ENCODE measurements at regions not wholly inside any gene's neighbourhood (a gene's known extent, or its start where the extent isn't known, plus 50 kb on each side); places are given as distances from the start of the nearest gene placed in this dataset.

- Mint-ChIP-seq H3K27me3 (ENCODE audit: low read depth) (peaks cover 2% of the 10 kb centered on the region), H3K27ac (no peak overlapping the region), H3K9me3 (peaks cover 20% of the 10 kb centered on the region), H3K36me3 (no peaks in the 10 kb centered on the region), H3K4me1 (no peaks in the 10 kb centered on the region), H3K4me3 (no peak overlapping the region)
- no peak for TF ChIP-seq CTCF (IDR thresholded peaks at IDR 0.05; ENCODE audit: unreplicated experiment)
- no peak for DNase-seq (ENCODE audit: low spot score in 2 of 2, unreplicated experiment in 2 of 2)
Measured at GRCh38 chr6:90811596-90812226, 224.8 kb upstream of the MAP3K7 start.

- TF ChIP-seq CTCF (IDR thresholded peaks at IDR 0.05; ENCODE audit: unreplicated experiment): no peak
- no peak overlapping the region for H3K4me3 Mint-ChIP-seq
- no peak for DNase-seq (ENCODE audit: low spot score in 2 of 2, unreplicated experiment in 2 of 2)
- peaks cover 9% of the 10 kb centered on the region for H3K9me3 Mint-ChIP-seq
- H3K4me1 Mint-ChIP-seq: no peaks in the 10 kb centered on the region
- no peak overlapping the region for H3K27ac Mint-ChIP-seq
- H3K27me3 Mint-ChIP-seq (ENCODE audit: low read depth): peaks cover 20% of the 10 kb centered on the region
- no peaks in the 10 kb centered on the region for H3K36me3 Mint-ChIP-seq
Measured at GRCh38 chr6:90809035-90809434, 222.2 kb upstream of the MAP3K7 start.

GRCh38 chr6:90807791-90808701 is 221.2 kb upstream of the MAP3K7 start:
- no peak overlapping the region for H3K4me3 Mint-ChIP-seq
- no peaks in the 10 kb centered on the region for H3K4me1 Mint-ChIP-seq
- H3K36me3 Mint-ChIP-seq: no peaks in the 10 kb centered on the region
- H3K9me3 Mint-ChIP-seq: no peaks in the 10 kb centered on the region
- no peak for DNase-seq (ENCODE audit: low spot score in 2 of 2, unreplicated experiment in 2 of 2)
- TF ChIP-seq CTCF (IDR thresholded peaks at IDR 0.05; ENCODE audit: unreplicated experiment): no peak
- no peak overlapping the region for H3K27ac Mint-ChIP-seq
- peaks cover 28% of the 10 kb centered on the region for H3K27me3 Mint-ChIP-seq (ENCODE audit: low read depth)

GRCh38 chr6:90805619-90806155 is 218.8 kb upstream of the MAP3K7 start:
- Mint-ChIP-seq H3K27ac (no peak overlapping the region), H3K36me3 (no peaks in the 10 kb centered on the region), H3K9me3 (no peaks in the 10 kb centered on the region), H3K27me3 (ENCODE audit: low read depth) (peaks cover 48% of the 10 kb centered on the region), H3K4me3 (no peak overlapping the region), H3K4me1 (no peaks in the 10 kb centered on the region)
- no peak for DNase-seq (ENCODE audit: low spot score in 2 of 2, unreplicated experiment in 2 of 2)
- TF ChIP-seq CTCF (IDR thresholded peaks at IDR 0.05; ENCODE audit: unreplicated experiment): no peak

GRCh38 chr6:90803956-90804355 is 217.1 kb upstream of the MAP3K7 start:
- H3K9me3 Mint-ChIP-seq: no peaks in the 10 kb centered on the region
- no peaks in the 10 kb centered on the region for H3K36me3 Mint-ChIP-seq
- peaks cover 53% of the 10 kb centered on the region for H3K27me3 Mint-ChIP-seq (ENCODE audit: low read depth)
- no peak overlapping the region for H3K4me3 Mint-ChIP-seq
- no peaks in the 10 kb centered on the region for H3K4me1 Mint-ChIP-seq
- no peak for TF ChIP-seq CTCF (IDR thresholded peaks at IDR 0.05; ENCODE audit: unreplicated experiment)
- DNase-seq (ENCODE audit: low spot score in 2 of 2, unreplicated experiment in 2 of 2): no peak
- H3K27ac Mint-ChIP-seq: no peak overlapping the region
